HL-60 (cell line): ENCODE measurements at regions not wholly inside any gene's neighbourhood (a gene's known extent, or its start where the extent isn't known, plus 50 kb on each side); places are given as distances from the start of the nearest gene placed in this dataset.

ENCODE experiments used
- GABPA ChIP-seq: IDR thresholded peaks from 2 replicates; pipeline ENCODE4 v1.6.1; 2012; ENCODE audit warnings: low read depth
- POLR2AphosphoS5 ChIP-seq: IDR thresholded peaks from 2 replicates; pipeline ENCODE4 v1.6.1; 2012; ENCODE audit warnings: low read depth
- SPI1 ChIP-seq: IDR thresholded peaks from 2 replicates; pipeline ENCODE4 v1.6.1; 2012; ENCODE audit warnings: low read depth, mild to moderate bottlenecking, borderline replicate concordance
- TF ChIP-seq, protein P1 (sequence below): IDR thresholded peaks from one replicate; pipeline ENCODE4 v1.5.1; 2011; ENCODE audit warnings: low read length, control low read depth, inconsistent platforms; ENCODE audit not compliant: insufficient read depth
- TF ChIP-seq, protein P2 (sequence below): IDR thresholded peaks from 2 replicates; pipeline ENCODE4 v1.6.1; 2012; ENCODE audit warnings: low read depth; ENCODE audit not compliant: insufficient replicate concordance

DNA sequence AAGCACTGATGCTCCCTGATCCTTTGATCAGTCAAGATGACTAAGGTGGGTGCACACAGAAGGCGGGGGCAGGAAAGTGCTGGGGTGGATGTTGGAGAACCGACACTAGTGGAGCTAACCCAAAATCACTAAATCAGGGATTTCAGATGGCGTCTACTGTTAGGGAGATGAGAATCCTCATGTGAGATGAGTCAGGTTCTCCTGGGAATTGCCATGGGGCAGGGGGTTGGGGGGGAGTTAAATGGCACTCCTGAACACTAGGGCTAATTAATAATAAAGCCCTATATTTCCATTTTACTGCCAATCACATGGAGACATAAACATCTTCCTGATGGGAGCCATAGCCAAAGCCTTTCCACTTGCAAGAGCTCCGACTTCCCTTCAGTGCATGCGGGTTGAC, 804.1 kb downstream of the KCNJ18 start:
- TF ChIP-seq, protein P1, sequence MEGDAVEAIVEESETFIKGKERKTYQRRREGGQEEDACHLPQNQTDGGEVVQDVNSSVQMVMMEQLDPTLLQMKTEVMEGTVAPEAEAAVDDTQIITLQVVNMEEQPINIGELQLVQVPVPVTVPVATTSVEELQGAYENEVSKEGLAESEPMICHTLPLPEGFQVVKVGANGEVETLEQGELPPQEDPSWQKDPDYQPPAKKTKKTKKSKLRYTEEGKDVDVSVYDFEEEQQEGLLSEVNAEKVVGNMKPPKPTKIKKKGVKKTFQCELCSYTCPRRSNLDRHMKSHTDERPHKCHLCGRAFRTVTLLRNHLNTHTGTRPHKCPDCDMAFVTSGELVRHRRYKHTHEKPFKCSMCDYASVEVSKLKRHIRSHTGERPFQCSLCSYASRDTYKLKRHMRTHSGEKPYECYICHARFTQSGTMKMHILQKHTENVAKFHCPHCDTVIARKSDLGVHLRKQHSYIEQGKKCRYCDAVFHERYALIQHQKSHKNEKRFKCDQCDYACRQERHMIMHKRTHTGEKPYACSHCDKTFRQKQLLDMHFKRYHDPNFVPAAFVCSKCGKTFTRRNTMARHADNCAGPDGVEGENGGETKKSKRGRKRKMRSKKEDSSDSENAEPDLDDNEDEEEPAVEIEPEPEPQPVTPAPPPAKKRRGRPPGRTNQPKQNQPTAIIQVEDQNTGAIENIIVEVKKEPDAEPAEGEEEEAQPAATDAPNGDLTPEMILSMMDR, result no peak
- no peak for TF ChIP-seq POLR2AphosphoS5
- no peak for TF ChIP-seq GABPA
- TF ChIP-seq, protein P2, sequence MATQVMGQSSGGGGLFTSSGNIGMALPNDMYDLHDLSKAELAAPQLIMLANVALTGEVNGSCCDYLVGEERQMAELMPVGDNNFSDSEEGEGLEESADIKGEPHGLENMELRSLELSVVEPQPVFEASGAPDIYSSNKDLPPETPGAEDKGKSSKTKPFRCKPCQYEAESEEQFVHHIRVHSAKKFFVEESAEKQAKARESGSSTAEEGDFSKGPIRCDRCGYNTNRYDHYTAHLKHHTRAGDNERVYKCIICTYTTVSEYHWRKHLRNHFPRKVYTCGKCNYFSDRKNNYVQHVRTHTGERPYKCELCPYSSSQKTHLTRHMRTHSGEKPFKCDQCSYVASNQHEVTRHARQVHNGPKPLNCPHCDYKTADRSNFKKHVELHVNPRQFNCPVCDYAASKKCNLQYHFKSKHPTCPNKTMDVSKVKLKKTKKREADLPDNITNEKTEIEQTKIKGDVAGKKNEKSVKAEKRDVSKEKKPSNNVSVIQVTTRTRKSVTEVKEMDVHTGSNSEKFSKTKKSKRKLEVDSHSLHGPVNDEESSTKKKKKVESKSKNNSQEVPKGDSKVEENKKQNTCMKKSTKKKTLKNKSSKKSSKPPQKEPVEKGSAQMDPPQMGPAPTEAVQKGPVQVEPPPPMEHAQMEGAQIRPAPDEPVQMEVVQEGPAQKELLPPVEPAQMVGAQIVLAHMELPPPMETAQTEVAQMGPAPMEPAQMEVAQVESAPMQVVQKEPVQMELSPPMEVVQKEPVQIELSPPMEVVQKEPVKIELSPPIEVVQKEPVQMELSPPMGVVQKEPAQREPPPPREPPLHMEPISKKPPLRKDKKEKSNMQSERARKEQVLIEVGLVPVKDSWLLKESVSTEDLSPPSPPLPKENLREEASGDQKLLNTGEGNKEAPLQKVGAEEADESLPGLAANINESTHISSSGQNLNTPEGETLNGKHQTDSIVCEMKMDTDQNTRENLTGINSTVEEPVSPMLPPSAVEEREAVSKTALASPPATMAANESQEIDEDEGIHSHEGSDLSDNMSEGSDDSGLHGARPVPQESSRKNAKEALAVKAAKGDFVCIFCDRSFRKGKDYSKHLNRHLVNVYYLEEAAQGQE, result no peak
- TF ChIP-seq SPI1, result no peak
